ENCODE measurements at regions not wholly inside any gene's neighbourhood (a gene's known extent, or its start where the extent isn't known, plus 50 kb on each side); places are given as distances from the start of the nearest gene placed in this dataset.

DNA sequence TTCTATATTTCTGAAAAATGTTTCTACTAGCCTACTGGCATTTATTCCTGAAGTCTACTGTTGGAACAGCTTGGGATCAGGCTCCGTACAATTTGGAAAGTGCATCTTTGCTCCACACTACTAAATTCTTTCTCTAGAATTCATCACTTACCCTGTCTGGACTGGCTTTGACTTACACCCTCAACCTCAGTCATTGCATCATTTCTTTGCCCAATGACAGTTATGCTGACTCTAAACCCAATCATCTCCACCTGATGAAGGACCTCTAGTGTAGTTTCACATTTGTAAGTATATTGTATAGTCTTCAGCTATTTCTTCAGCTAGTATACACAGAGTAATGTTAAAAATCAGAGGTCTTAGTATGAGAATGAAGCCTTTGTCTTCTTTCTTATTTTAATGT is 359.6 kb upstream of the MC4R start:
- TF ChIP-seq CTCF (IDR thresholded peaks at IDR 0.05) (no peak), ZFX (IDR thresholded peaks at IDR 0.05; ENCODE audit: borderline replicate concordance) (no peak)
